ENCODE measurements at regions not wholly inside any gene's neighbourhood (a gene's known extent, or its start where the extent isn't known, plus 50 kb on each side); places are given as distances from the start of the nearest gene placed in this dataset.
"Not testable (repeated sequence)": the region's sequence is repeated elsewhere in the genome, so short reads cannot be mapped to it uniquely, and the experiment has no call there.

DNA sequence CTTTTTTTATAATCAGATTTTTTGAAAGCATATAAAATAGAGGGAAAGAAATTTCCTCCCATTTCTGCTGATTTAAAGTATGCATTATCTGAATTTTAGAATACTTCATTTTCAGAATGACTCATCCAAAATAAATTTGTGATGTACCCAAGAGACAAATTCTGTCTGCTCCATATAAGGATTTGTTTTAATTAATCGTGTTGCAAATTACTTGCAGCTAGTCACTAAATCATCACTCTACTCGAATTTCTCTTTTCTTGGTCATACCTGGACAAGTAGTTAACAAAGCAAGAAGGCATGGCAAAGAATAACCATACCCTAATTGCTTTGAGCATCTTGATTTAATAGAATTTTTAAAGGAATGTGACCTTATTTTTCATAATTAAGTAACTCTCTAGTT, 284.1 kb upstream of the GRAMD2B start:
- DNase-seq: no peak

- DNase-seq: no peak
Observed at GRCh38 chr5:126139773-126140172, 283.4 kb upstream of the GRAMD2B start.

DNA sequence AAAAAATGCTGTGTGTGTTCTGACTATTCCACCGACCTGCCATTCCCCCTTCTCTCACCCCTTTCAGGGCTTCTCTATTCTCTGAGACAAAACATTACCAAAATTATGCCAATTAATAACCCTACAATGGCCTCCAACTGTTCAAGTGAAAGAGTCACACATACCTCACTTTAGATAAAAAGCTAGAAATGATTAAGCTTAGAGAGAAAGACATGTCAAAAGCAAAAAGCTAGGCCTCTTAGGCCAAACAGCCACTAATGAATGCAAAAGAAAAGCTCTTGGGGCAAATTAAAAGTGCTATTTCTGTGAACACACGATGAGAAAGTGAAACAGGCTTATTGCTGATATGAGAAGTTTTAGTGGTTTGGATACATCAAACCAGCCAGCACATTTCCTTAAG, 279.6 kb upstream of the GRAMD2B start:
- no peak for DNase-seq

DNA sequence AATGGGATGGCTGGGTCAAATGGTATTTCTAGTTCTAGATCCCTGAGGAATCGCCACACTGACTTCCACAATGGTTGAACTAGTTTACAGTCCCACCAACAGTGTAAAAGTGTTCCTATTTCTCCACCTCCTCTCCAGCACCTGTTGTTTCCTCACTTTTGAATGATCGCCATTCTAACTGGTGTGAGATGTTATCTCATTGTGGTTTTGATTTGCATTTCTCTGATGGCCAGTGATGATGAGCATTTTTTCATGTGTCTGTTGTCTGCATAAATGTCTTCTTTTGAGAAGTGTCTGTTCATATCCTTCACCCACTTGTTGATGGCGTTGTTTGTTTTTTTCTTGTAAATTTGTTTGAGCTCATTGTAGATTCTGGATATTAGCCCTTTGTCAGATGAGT, 272.9 kb upstream of the GRAMD2B start:
- not testable (repeated sequence) for DNase-seq

GRCh38 chr5:126155298-126155697, 267.9 kb upstream of the GRAMD2B start:
- not testable (repeated sequence) for DNase-seq

- no peak for DNase-seq
Observed at GRCh38 chr5:126166368-126166767, 256.8 kb upstream of the GRAMD2B start.

- DNase-seq: no peak
Observed at GRCh38 chr5:126168785-126169184, 254.4 kb upstream of the GRAMD2B start.

GRCh38 chr5:126171916-126172315, 251.3 kb upstream of the GRAMD2B start:
- DNase-seq: no peak

DNA sequence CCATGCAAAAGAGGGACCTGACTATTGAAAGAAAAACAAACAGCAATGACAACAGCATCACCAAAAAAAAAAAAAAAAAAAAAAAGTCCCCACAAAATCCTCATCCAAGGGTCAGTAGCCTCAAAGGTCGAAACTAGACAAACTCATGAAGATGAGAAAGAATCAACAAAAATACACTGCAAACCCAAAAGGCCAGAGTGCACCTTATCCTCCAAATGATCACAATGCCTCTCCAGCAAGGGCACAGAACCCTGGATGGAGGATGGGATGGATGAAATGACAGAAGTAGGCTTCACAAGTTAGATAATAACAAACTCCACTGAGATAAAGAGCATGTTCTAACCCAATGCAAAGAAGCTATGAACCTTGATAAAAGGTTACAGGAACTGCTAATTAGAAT, 250.4 kb upstream of the GRAMD2B start:
- no peak for DNase-seq

- DNase-seq: no peak
Observed at GRCh38 chr5:126178521-126178920, 244.7 kb upstream of the GRAMD2B start.

- DNase-seq: no peak
Observed at GRCh38 chr5:126182971-126183695, 240.1 kb upstream of the GRAMD2B start.

DNA sequence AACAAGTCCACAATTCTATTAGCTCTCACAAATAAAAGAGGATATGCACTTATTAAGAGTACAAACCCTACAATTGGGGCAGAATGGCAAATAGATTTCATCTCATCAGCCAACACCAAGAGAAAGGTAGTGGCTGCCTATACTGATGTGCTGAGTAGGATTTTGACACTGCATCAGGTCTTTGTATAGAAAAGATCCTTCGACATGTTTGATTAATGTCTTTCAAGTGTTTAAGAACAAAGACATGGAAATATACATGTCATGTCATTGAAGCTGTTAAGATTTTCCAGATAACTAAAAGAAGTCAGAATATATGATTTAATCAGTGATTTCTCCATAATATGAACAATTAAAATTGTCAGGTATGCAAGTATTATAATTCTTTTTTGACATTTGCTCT, 238.7 kb upstream of the GRAMD2B start:
- no peak for DNase-seq

DNA sequence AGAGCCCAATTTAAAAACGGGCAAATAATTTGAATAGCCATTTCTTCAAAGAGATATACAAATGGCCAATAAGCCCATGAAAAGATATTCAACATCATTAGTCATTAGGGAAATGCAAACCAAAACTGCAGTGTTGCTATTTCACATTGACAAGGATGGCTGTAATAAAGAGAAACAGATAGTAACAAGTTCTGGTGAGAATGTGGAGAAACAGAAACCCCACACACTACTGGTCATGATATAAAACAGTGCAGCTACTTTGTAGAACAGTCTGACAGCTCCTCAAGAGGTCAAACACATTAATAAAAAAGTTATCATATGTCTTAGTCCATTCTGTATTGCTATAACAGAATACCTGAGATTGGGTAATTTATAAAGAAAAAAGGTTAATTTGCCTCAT, 237.0 kb upstream of the GRAMD2B start:
- DNase-seq: no peak

DNA sequence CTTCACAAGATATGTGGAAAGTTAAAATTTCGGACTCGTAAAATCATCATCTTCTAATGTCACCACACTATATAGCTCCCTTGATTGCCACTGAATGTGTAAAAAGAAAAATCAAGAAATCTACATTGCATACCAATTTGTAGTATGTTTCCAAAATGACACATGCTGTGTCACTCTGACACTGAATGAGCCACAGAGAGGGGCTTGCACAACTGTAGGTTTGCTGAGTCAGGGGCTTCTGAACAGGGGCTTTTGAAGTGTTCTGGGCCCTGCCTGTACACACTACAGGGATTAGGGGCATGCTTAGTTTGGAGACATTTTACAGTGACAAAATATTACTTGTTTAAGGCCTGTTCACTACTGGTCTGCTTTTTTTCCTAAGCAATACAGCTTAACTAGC, 234.4 kb upstream of the GRAMD2B start:
- no peak for DNase-seq

GRCh38 chr5:126189231-126189630, 234.0 kb upstream of the GRAMD2B start:
- no peak for DNase-seq

- DNase-seq: no peak
Observed at GRCh38 chr5:126189862-126190261, 233.3 kb upstream of the GRAMD2B start.

- no peak for DNase-seq
Observed at GRCh38 chr5:126192226-126192625, 231.0 kb upstream of the GRAMD2B start.

GRCh38 chr5:126195410-126196100, 227.7 kb upstream of the GRAMD2B start:
- DNase-seq: no peak

- no peak for DNase-seq
Observed at GRCh38 chr5:126198531-126198930, 224.7 kb upstream of the GRAMD2B start.

GRCh38 chr5:126199467-126199866, 223.7 kb upstream of the GRAMD2B start:
- DNase-seq: no peak

DNA sequence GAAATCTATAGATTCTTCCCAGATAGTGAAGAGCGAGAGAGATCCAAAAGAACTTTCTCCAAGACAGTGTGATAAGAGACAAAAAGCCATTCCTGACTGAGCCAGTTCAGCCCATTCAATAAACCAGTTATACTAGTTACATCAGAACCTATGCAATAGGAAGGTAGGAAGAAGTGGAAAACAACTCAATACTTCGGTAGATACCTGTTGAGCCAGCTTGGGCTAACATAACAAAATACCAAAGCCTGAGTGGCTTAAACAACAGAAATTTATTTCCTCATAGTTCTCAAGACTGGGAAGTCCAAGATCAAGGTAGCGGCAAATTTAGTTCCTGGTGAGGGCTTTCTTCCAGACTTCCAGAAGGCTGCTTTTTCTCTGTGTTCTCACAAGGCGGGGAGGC, 214.5 kb upstream of the GRAMD2B start:
- DNase-seq: no peak

DNA sequence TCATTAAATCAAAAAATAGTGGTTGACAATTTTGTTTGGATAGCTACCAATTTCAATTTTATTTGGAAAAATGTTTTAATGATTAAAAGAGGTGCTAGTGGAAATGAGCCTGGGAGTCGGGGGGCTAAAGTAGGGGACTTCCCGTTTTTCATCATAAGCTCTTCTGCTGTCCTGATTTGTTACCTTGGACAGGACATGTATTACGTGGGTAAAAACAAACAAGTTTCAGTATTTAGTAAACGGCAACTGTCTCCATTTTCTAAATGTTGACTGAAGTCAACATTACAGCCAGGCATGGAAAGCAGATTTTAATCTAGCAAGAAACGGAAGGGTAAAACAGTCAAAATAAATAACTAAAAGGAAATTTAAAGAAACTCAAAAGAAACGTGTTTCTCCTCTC, 212.3 kb upstream of the GRAMD2B start:
- DNase-seq: no peak

GRCh38 chr5:126219616-126220015, 203.6 kb upstream of the GRAMD2B start:
- DNase-seq: no peak

DNA sequence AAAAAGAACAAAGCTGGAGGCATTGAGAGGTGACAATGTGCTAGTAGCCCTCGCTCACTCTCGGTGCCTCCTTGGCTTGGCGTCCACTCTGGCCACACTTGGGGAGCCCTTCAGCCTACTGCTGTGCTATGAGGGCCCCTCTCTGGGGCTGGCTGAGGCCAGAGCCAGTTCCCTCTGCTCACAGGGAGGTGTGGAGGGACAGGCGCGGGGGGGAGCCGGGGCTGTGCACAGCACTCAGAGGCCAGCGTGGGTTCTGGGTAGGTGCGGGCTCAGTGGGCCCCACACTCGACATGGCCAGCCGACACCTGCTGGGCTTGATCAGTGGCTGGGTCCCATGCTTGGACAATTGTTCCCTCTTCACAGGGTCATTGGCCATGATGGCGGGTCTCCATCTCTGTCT, 202.5 kb upstream of the GRAMD2B start:
- no peak for DNase-seq

- DNase-seq: no peak
Observed at GRCh38 chr5:126228934-126229333, 194.3 kb upstream of the GRAMD2B start.
